WI38 (cell line): ENCODE measurements at regions not wholly inside any gene's neighbourhood (a gene's known extent, or its start where the extent isn't known, plus 50 kb on each side); places are given as distances from the start of the nearest gene placed in this dataset.

Source experiments
- H3K4me3 ChIP-seq: 2 replicates; pipeline ENCODE4 v1.5.1; 2011; ENCODE audit warnings: low read depth, mild to moderate bottlenecking, control low read depth, low read length
- CTCF ChIP-seq: IDR thresholded peaks from 2 replicates; pipeline ENCODE4 v1.5.1; 2012; ENCODE audit warnings: low read depth, mild to moderate bottlenecking, control low read depth, low read length

DNA sequence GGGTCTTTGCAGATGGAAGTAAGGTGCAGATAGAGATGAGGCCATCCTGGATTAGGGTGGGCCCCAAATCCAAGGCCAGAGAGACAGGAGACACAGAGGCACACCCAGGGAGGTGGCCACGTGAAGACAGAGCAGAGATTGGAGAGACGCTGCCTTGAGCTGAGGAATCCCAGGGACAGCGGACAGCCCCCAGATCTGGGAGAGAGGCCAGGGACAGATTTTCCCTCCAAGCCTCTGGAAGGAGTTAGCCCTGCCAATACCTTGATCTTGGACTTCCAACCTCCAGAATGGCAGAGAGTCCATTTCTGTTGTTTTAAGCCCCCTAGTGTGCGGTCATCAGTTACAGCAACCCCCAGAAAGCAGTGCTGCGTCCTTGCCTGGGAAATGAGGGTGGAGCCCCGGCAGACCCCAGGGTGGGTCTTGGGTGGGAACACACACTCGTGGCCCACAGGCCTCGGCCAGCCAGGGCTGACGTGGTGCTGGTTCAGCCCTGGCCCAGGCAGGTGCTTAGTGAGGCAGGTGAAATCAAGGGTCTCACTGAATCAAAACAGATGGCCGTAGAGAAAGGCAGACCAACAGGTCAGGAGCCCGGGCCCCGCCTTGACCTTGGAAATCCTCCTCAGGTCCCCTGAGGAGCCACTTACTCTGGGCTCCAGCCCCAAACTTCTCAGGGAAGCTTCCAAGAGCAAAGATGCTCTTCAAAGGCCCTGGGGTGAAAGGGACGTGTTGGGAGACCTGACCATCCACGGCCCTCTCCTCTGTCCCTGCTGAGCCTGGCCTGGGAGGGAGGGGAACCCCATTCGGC is 169.3 kb downstream of the RBFOX3 start:
- no peak overlapping the region for H3K4me3 ChIP-seq

GRCh38 chr17:79440251-79440650 is 170.6 kb downstream of the RBFOX3 start:
- no peak for TF ChIP-seq CTCF
- no peak overlapping the region for H3K4me3 ChIP-seq

More for the DNA sequence above, 169.3 kb downstream of the RBFOX3 start:
- no peak for TF ChIP-seq CTCF

GRCh38 chr17:79439493-79439892 is 171.4 kb downstream of the RBFOX3 start:
- no peak for TF ChIP-seq CTCF
- H3K4me3 ChIP-seq: no peak overlapping the region

DNA sequence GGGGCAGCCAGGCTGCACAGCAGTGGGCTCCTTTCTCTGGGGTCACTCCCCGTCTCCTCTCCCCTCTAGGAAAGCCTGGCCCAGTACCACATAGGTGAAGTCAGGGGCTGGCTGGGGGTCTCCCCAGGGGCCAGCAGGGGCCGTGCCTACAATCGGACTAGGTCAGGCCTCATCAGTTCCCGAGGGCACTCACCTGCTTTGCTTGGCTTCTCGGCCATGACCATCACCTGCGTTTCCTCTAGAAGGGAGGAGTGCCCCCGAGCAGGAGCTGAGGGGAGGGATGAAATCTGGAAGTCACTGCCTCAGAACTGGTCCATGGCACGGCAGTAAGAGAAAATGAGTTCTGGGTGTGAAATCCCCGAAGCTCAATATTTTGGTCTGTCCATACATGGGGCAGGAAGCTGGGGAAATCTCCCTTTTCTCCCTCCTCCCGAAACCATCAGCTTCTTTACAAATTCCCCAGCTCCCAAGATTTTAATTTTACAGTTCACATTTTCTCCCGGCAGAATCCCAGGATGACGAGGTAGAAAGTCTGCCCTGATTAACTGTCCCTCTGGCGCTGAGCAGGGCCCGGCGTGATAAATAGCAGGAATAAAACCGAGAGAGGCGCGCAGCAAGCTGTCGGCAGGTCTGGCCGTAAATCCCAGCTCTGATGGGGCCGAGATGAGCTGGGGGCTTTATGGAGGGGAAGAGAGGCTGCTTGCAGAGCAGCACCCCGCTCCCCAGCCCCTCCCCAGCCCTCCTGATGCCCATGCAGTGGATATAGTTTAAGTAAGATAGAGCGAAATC is 172.1 kb downstream of the RBFOX3 start:
- TF ChIP-seq CTCF: no peak

DNA sequence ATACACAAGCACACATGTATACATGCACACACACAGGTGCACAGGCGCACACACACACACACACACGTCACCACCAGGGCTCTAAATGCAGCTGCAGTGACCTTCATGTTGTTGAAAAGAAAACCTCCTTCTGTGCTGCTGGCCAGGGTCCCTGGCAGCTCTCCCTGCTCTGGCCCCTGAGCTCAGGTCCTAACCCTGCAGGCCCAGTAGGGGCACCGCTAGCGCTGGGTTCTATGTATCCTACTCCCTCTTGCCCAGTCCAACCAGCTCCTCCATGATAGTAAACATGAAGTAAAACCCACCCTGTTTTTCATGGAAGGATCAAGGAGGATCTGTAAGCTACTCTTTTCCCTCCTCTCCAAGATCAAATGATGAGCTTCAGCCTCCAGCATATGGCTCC is 172.8 kb downstream of the RBFOX3 start:
- no peak overlapping the region for H3K4me3 ChIP-seq
- TF ChIP-seq CTCF: no peak

More for the DNA sequence above, 172.1 kb downstream of the RBFOX3 start:
- H3K4me3 ChIP-seq: no peak overlapping the region

DNA sequence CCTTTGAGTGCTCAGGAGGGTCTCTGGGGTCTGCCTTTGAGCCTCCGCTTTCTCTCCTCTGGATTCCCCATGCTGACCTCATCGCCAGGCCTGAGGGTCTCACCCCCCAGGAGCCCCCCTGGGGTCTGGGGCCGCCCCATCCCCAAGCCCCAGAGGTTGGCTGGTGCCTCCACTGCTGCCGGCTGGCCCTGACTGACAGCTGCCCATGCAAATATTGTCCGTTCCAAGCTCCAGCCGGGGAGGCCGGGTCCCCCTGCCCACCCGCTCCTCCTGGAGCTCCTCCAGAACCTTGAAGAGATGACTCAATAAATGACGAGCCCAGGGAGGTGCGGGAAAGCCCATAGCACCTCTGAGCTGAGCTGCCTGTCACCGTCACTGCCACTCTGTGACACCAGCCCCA is 173.8 kb downstream of the RBFOX3 start:
- H3K4me3 ChIP-seq: no peak overlapping the region
- no peak for TF ChIP-seq CTCF

- no peak for TF ChIP-seq CTCF
- H3K4me3 ChIP-seq: no peak overlapping the region
Measured at GRCh38 chr17:79435962-79436361, 174.9 kb downstream of the RBFOX3 start.
